ENCODE measurements at regions not wholly inside any gene's neighbourhood (a gene's known extent, or its start where the extent isn't known, plus 50 kb on each side); places are given as distances from the start of the nearest gene placed in this dataset.

GRCh38 chr9:18075253-18075952 is 398.6 kb upstream of the ADAMTSL1 start:
- DNase-seq = no peak

- no peak for DNase-seq
These were observed 395.8 kb upstream of the ADAMTSL1 start for GRCh38 chr9:18077941-18078678.

- no peak for DNase-seq
These were observed 381.8 kb upstream of the ADAMTSL1 start for GRCh38 chr9:18092138-18092537.

GRCh38 chr9:18106006-18106560 is 367.9 kb upstream of the ADAMTSL1 start:
- DNase-seq = no peak

GRCh38 chr9:18109675-18110074 is 364.3 kb upstream of the ADAMTSL1 start:
- no peak for DNase-seq

GRCh38 chr9:18111146-18111545 is 362.8 kb upstream of the ADAMTSL1 start:
- no peak for DNase-seq

- no peak for DNase-seq
These were observed 359.1 kb upstream of the ADAMTSL1 start for GRCh38 chr9:18114559-18115475.

- no peak for DNase-seq
These were observed 355.7 kb upstream of the ADAMTSL1 start for GRCh38 chr9:18118268-18118667.

- DNase-seq = no peak
These were observed 351.8 kb upstream of the ADAMTSL1 start for GRCh38 chr9:18122171-18122570.

- no peak for DNase-seq
These were observed 349.2 kb upstream of the ADAMTSL1 start for GRCh38 chr9:18124760-18125159.

- no peak for DNase-seq
These were observed 347.0 kb upstream of the ADAMTSL1 start for GRCh38 chr9:18126831-18127498.

GRCh38 chr9:18127499-18127875 is 346.5 kb upstream of the ADAMTSL1 start:
- DNase-seq = no peak

- DNase-seq = no peak
These were observed 344.1 kb upstream of the ADAMTSL1 start for GRCh38 chr9:18129809-18130334.

GRCh38 chr9:18136354-18136994 is 337.5 kb upstream of the ADAMTSL1 start:
- DNase-seq = no peak

GRCh38 chr9:18137815-18138214 is 336.1 kb upstream of the ADAMTSL1 start:
- no peak for DNase-seq

GRCh38 chr9:18138656-18139055 is 335.3 kb upstream of the ADAMTSL1 start:
- no peak for DNase-seq

- DNase-seq = no peak
These were observed 332.3 kb upstream of the ADAMTSL1 start for GRCh38 chr9:18141681-18142080.

- DNase-seq = no peak
These were observed 330.7 kb upstream of the ADAMTSL1 start for GRCh38 chr9:18143073-18143745.

GRCh38 chr9:18146329-18146728 is 327.6 kb upstream of the ADAMTSL1 start:
- no peak for DNase-seq

GRCh38 chr9:18149471-18150011 is 324.4 kb upstream of the ADAMTSL1 start:
- no peak for DNase-seq

- no peak for DNase-seq
These were observed 319.3 kb upstream of the ADAMTSL1 start for GRCh38 chr9:18154661-18155060.

All from stimulated activated CD4-positive, alpha-beta T cell treated with anti-CD3 and anti-CD28 coated beads, Interleukin-4, amount 100 ng/mL, for 24 hours (primary cell).